WTC11 (cell line): ENCODE measurements at regions not wholly inside any gene's neighbourhood (a gene's known extent, or its start where the extent isn't known, plus 50 kb on each side); places are given as distances from the start of the nearest gene placed in this dataset.

Experiments used
- ATAC-seq: fragments of 200-7000 bp; cut with Tn5 transposase; 2 replicates; pipeline ENCODE4 v1.10.0; 2021; ENCODE audit warnings: mild to moderate bottlenecking, moderate library complexity
- CTCF ChIA-PET: fragments of 300-600 bp; sonication (Branson Sonifier 250); formaldehyde crosslinking; loops from one replicate; lab custom pipeline; 2021; ENCODE audit warnings: antibody characterized with exemption; lab: Charles Lee
- POLR2A ChIA-PET: fragments of 350-600 bp; sonication (Branson Sonifier 250); formaldehyde crosslinking; loops from one replicate; lab custom pipeline; 2021; ENCODE audit warnings: antibody characterized with exemption; lab: Charles Lee
- DNase-seq: peaks from one replicate; pipeline ENCODE4 v3.0.0; 2021; ENCODE audit warnings: low spot score
- H3K27ac Mint-ChIP-seq: 2 replicates; pipeline ENCODE4 v1.8.0; 2021; ENCODE audit warnings: mixed read lengths
- H3K27me3 Mint-ChIP-seq: 2 replicates; pipeline ENCODE4 v1.8.0; 2021; ENCODE audit warnings: low read depth, mild to moderate bottlenecking, moderate library complexity, mixed read lengths
- H3K36me3 Mint-ChIP-seq: 2 replicates; pipeline ENCODE4 v1.8.0; 2021; ENCODE audit warnings: mixed read lengths
- H3K4me1 Mint-ChIP-seq: 2 replicates; pipeline ENCODE4 v1.8.0; 2022; ENCODE audit warnings: mixed read lengths
- H3K4me3 Mint-ChIP-seq: 2 replicates; pipeline ENCODE4 v1.8.0; 2021; ENCODE audit warnings: mild to moderate bottlenecking, moderate library complexity, mixed read lengths
- H3K9me3 Mint-ChIP-seq: 2 replicates; pipeline ENCODE4 v1.8.0; 2021; ENCODE audit warnings: mixed read lengths
- AR ChIP-seq: fragments of 250-450 bp; sonication (Bioruptor Pico); IDR thresholded peaks from 2 replicates; pipeline ENCODE4 v1.9.0; 2021; ENCODE audit warnings: mild to moderate bottlenecking
- E2F1 ChIP-seq: sonication (generic); formaldehyde crosslinking; IDR thresholded peaks from 2 replicates; pipeline ENCODE4 v1.8.0; 2022; ENCODE audit warnings: mild to moderate bottlenecking, missing genetic modification reagents
- ESRRA ChIP-seq: sonication (generic); formaldehyde crosslinking; IDR thresholded peaks from 2 replicates; pipeline ENCODE4 v1.8.1; 2022; ENCODE audit warnings: mild to moderate bottlenecking, missing genetic modification reagents, borderline replicate concordance
- ETV6 ChIP-seq: sonication (generic); formaldehyde crosslinking; IDR thresholded peaks from 2 replicates; pipeline ENCODE4 v1.8.1; 2022; ENCODE audit warnings: mild to moderate bottlenecking, missing genetic modification reagents
- FOXK1 ChIP-seq: sonication (generic); formaldehyde crosslinking; IDR thresholded peaks from 2 replicates; pipeline ENCODE4 v1.8.0; 2022; ENCODE audit warnings: mild to moderate bottlenecking, moderate library complexity, missing genetic modification reagents
- IRF1 ChIP-seq: sonication (generic); formaldehyde crosslinking; IDR thresholded peaks from 2 replicates; pipeline ENCODE4 v1.8.0; 2023; ENCODE audit warnings: missing genetic modification reagents
- IRF2 ChIP-seq: sonication (generic); formaldehyde crosslinking; IDR thresholded peaks from 2 replicates; pipeline ENCODE4 v1.8.0; 2022; ENCODE audit warnings: low read depth, missing genetic modification reagents, borderline replicate concordance
- JUN ChIP-seq: sonication (generic); formaldehyde crosslinking; IDR thresholded peaks from 2 replicates; pipeline ENCODE4 v1.8.0; 2023; ENCODE audit warnings: mild to moderate bottlenecking, missing genetic modification reagents
- MXD4 ChIP-seq: fragments of 250-450 bp; sonication (Bioruptor Pico); IDR thresholded peaks from 2 replicates; pipeline ENCODE4 v1.8.0; 2021; ENCODE audit warnings: mild to moderate bottlenecking, moderate library complexity, borderline replicate concordance
- NFATC4 ChIP-seq: fragments of 250-450 bp; sonication (Bioruptor Pico); IDR thresholded peaks from 2 replicates; pipeline ENCODE4 v1.9.0; 2021; ENCODE audit warnings: mild to moderate bottlenecking
- NR2C2 ChIP-seq: sonication (generic); formaldehyde crosslinking; IDR thresholded peaks from 2 replicates; pipeline ENCODE4 v1.8.0; 2022; ENCODE audit warnings: mild to moderate bottlenecking, missing genetic modification reagents
- PREB ChIP-seq: sonication (generic); formaldehyde crosslinking; IDR thresholded peaks from 2 replicates; pipeline ENCODE4 v1.8.1; 2022; ENCODE audit warnings: mild to moderate bottlenecking, missing genetic modification reagents, moderate library complexity, borderline replicate concordance
- RELA ChIP-seq: sonication (generic); formaldehyde crosslinking; IDR thresholded peaks from 2 replicates; pipeline ENCODE4 v1.8.1; 2022; ENCODE audit warnings: missing genetic modification reagents, mild to moderate bottlenecking, borderline replicate concordance
- TEAD4 ChIP-seq: sonication (generic); formaldehyde crosslinking; IDR thresholded peaks from 2 replicates; pipeline ENCODE4 v1.8.0; 2022; ENCODE audit warnings: mild to moderate bottlenecking, missing genetic modification reagents
- ZBTB21 ChIP-seq: sonication (generic); formaldehyde crosslinking; IDR thresholded peaks from 2 replicates; pipeline ENCODE4 v1.8.1; 2023; ENCODE audit warnings: mild to moderate bottlenecking, missing genetic modification reagents, borderline replicate concordance
- ZNF121 ChIP-seq: sonication (generic); formaldehyde crosslinking; IDR thresholded peaks from 2 replicates; pipeline ENCODE4 v1.8.0; 2023; ENCODE audit warnings: missing genetic modification reagents
- ZNF396 ChIP-seq: fragments of 250-450 bp; sonication (Bioruptor Pico); IDR thresholded peaks from 2 replicates; pipeline ENCODE4 v1.8.0; 2021; ENCODE audit warnings: mild to moderate bottlenecking, moderate library complexity, borderline replicate concordance
- ZNF423 ChIP-seq: fragments of 250-450 bp; sonication (Bioruptor Pico); IDR thresholded peaks from 2 replicates; pipeline ENCODE4 v2.1.2; 2022; ENCODE audit warnings: mild to moderate bottlenecking, moderate library complexity
- ZNF671 ChIP-seq: fragments of 250-450 bp; sonication (Bioruptor Pico); IDR thresholded peaks from 2 replicates; pipeline ENCODE4 v1.8.0; 2021; ENCODE audit warnings: mild to moderate bottlenecking
- TF ChIP-seq, protein P1 (sequence below): fragments of 200-600 bp; IDR thresholded peaks from 2 replicates; pipeline ENCODE4 v1.8.0; 2022; ENCODE audit warnings: antibody characterized with exemption
- TF ChIP-seq, protein P2 (sequence below): sonication (generic); formaldehyde crosslinking; IDR thresholded peaks from 2 replicates; pipeline ENCODE4 v1.8.1; 2023; ENCODE audit warnings: mild to moderate bottlenecking, moderate library complexity, missing genetic modification reagents
- TF ChIP-seq, protein P3 (sequence below): sonication (generic); formaldehyde crosslinking; IDR thresholded peaks from 2 replicates; pipeline ENCODE4 v1.8.1; 2022; ENCODE audit warnings: low read depth, mild to moderate bottlenecking, moderate library complexity, missing genetic modification reagents, borderline replicate concordance

DNA sequence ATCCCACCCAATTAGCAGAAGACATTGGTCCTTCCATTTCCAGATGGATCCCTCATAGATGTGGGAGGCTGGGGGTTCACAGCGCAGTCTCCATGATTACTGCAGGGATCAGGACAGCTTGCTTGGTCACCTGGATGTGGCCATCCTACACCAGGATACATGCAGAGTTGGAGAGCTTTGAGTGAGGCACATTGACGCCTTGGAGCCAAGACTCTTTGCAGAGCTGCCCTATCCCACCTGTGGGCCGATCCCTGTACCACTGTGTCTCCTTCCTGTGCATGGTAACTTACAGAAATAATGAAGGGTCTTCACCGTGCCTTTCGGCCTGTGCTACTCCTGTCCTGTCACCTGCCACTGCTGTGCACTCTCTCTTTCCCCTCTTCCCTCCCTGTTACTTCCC is 444.8 kb downstream of the GLRX3 start:
- Mint-ChIP-seq H3K36me3 (peaks cover 75% of the 10 kb centered on the region), H3K4me1 (no peaks in the 10 kb centered on the region), H3K9me3 (peaks cover 84% of the 10 kb centered on the region), H3K4me3 (no peak overlapping the region), H3K27me3 (peaks cover 20% of the 10 kb centered on the region), H3K27ac (no peak overlapping the region)
- DNase-seq (no peak), ATAC-seq (no peak)
- CTCF ChIA-PET: no interaction called here
- POLR2A ChIA-PET: no interaction called here
- TF ChIP-seq PREB (CRISPR knock-in tag) (no peak), ZBTB21 (CRISPR knock-in tag) (no peak), JUN (CRISPR knock-in tag) (no peak), TEAD4 (CRISPR knock-in tag) (no peak), IRF1 (no peak), NFATC4 (no peak), ZNF121 (CRISPR knock-in tag) (no peak), NR2C2 (CRISPR knock-in tag) (no peak), ESRRA (no peak), ETV6 (no peak)
- TF ChIP-seq, protein P1, sequence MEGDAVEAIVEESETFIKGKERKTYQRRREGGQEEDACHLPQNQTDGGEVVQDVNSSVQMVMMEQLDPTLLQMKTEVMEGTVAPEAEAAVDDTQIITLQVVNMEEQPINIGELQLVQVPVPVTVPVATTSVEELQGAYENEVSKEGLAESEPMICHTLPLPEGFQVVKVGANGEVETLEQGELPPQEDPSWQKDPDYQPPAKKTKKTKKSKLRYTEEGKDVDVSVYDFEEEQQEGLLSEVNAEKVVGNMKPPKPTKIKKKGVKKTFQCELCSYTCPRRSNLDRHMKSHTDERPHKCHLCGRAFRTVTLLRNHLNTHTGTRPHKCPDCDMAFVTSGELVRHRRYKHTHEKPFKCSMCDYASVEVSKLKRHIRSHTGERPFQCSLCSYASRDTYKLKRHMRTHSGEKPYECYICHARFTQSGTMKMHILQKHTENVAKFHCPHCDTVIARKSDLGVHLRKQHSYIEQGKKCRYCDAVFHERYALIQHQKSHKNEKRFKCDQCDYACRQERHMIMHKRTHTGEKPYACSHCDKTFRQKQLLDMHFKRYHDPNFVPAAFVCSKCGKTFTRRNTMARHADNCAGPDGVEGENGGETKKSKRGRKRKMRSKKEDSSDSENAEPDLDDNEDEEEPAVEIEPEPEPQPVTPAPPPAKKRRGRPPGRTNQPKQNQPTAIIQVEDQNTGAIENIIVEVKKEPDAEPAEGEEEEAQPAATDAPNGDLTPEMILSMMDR: no peak
- TF ChIP-seq, protein P2, sequence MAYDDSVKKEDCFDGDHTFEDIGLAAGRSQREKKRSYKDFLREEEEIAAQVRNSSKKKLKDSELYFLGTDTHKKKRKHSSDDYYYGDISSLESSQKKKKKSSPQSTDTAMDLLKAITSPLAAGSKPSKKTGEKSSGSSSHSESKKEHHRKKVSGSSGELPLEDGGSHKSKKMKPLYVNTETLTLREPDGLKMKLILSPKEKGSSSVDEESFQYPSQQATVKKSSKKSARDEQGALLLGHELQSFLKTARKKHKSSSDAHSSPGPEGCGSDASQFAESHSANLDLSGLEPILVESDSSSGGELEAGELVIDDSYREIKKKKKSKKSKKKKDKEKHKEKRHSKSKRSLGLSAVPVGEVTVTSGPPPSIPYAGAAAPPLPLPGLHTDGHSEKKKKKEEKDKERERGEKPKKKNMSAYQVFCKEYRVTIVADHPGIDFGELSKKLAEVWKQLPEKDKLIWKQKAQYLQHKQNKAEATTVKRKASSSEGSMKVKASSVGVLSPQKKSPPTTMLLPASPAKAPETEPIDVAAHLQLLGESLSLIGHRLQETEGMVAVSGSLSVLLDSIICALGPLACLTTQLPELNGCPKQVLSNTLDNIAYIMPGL (CRISPR knock-in tag): no peak
- TF ChIP-seq, protein P3, sequence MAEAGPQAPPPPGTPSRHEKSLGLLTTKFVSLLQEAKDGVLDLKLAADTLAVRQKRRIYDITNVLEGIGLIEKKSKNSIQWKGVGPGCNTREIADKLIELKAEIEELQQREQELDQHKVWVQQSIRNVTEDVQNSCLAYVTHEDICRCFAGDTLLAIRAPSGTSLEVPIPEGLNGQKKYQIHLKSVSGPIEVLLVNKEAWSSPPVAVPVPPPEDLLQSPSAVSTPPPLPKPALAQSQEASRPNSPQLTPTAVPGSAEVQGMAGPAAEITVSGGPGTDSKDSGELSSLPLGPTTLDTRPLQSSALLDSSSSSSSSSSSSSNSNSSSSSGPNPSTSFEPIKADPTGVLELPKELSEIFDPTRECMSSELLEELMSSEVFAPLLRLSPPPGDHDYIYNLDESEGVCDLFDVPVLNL: no peak

GRCh38 chr10:130587718-130588117 is 451.5 kb downstream of the GLRX3 start:
- ChIA-PET POLR2A (no interaction called here), CTCF (no interaction called here)
- no peaks in the 10 kb centered on the region for H3K4me1 Mint-ChIP-seq
- DNase-seq: no peak
- TF ChIP-seq ZNF396 (CRISPR knock-in tag) (no peak), ZNF121 (CRISPR knock-in tag) (no peak), E2F1 (no peak), ESRRA (no peak), ZNF423 (CRISPR knock-in tag) (peak; percentile 73)
- TF ChIP-seq, all 79 proteins: peak for 1
- H3K36me3 Mint-ChIP-seq: peaks cover 77% of the 10 kb centered on the region
- no peak overlapping the region for H3K4me3 Mint-ChIP-seq
- ATAC-seq: no peak
- peaks cover 89% of the 10 kb centered on the region for H3K9me3 Mint-ChIP-seq
- no peak overlapping the region for H3K27ac Mint-ChIP-seq
- H3K27me3 Mint-ChIP-seq: peaks cover 16% of the 10 kb centered on the region

GRCh38 chr10:130606001-130606405 is 469.8 kb downstream of the GLRX3 start:
- DNase-seq (no peak), ATAC-seq (no peak)
- Mint-ChIP-seq H3K27me3 (peaks cover 11% of the 10 kb centered on the region), H3K36me3 (peaks cover 74% of the 10 kb centered on the region), H3K4me3 (no peak overlapping the region), H3K27ac (no peak overlapping the region), H3K9me3 (peaks cover 90% of the 10 kb centered on the region), H3K4me1 (no peaks in the 10 kb centered on the region)
- ChIA-PET POLR2A (no interaction called here), CTCF (no interaction called here)
- no peak for TF ChIP-seq FOXK1 (CRISPR knock-in tag)
- TF ChIP-seq IRF2 (CRISPR knock-in tag): no peak
- no peak for TF ChIP-seq ZNF671 (CRISPR knock-in tag)
- no peak for TF ChIP-seq RELA (CRISPR knock-in tag)
- no peak for TF ChIP-seq MXD4 (CRISPR knock-in tag)
- no peak for TF ChIP-seq AR (CRISPR knock-in tag)
